ENCODE measurements at regions not wholly inside any gene's neighbourhood (a gene's known extent, or its start where the extent isn't known, plus 50 kb on each side); places are given as distances from the start of the nearest gene placed in this dataset.

GRCh38 chr1:234990874-234991801 lies 137.5 kb downstream of the TOMM20 start:
- TF ChIP-seq CHD2 (IDR thresholded peaks at IDR 0.05; ENCODE audit: low read length, partially characterized antibody) (no peak), TCF12 (IDR thresholded peaks at IDR 0.05) (no peak), USF2 (IDR thresholded peaks at IDR 0.05; ENCODE audit: borderline replicate concordance, low read depth, low read length) (no peak), RAD21 (IDR thresholded peaks at IDR 0.05; ENCODE audit: low read length) (no peak), CTCF (IDR thresholded peaks at IDR 0.05) (no peak), POLR2AphosphoS5 (IDR thresholded peaks at IDR 0.05; ENCODE audit: low read depth, low read length) (no peak), FOXM1 (IDR thresholded peaks at IDR 0.05; ENCODE audit: low read depth) (no peak), SMC3 (IDR thresholded peaks at IDR 0.05; ENCODE audit: low read depth, low read length) (no peak), RFX5 (IDR thresholded peaks at IDR 0.05; ENCODE audit: low read length) (no peak), NRF1 (IDR thresholded peaks at IDR 0.05; ENCODE audit: low read depth, low read length) (no peak), YY1 (IDR thresholded peaks at IDR 0.05; ENCODE audit: low read depth) (no peak), PBX3 (IDR thresholded peaks at IDR 0.05) (no peak), ZBTB33 (IDR thresholded peaks at IDR 0.05; ENCODE audit: borderline replicate concordance, low read depth) (no peak), FOXJ3 (CRISPR knock-in tag; IDR thresholded peaks at IDR 0.05) (no peak)

Data from SK-N-SH (cell line).